ENCODE measurements at regions not wholly inside any gene's neighbourhood (a gene's known extent, or its start where the extent isn't known, plus 50 kb on each side); places are given as distances from the start of the nearest gene placed in this dataset.

- H3K4ac ChIP-seq (ENCODE audit: low read depth, low read length) = no peak overlapping the region
- no peaks in the 10 kb centered on the region for H3K27me3 Mint-ChIP-seq (ENCODE audit: low read depth)
- H3K9ac ChIP-seq (ENCODE audit: extremely low read depth, insufficient read length, low read length) = no peak overlapping the region
- no peak overlapping the region for H2BK120ac ChIP-seq (ENCODE audit: low read depth, low read length, poor library complexity, severe bottlenecking)
- no peak overlapping the region for H3K27ac Mint-ChIP-seq
- no peak for DNase-seq
- no peaks in the 10 kb centered on the region for H3K4me1 ChIP-seq (ENCODE audit: insufficient read depth, low read length)
- H4K8ac ChIP-seq (replicated peaks; ENCODE audit: insufficient read length, low read depth, low read length) = no peak overlapping the region
- no peaks in the 10 kb centered on the region for H3K36me3 Mint-ChIP-seq (ENCODE audit: insufficient read depth in 1 of 3, low read depth in 3 of 3)
- H3K4me2 ChIP-seq (ENCODE audit: insufficient read depth, insufficient read length, low read length) = no peak overlapping the region
- H2BK5ac ChIP-seq (ENCODE audit: insufficient read length, low read length) = no peak overlapping the region
- no peak for TF ChIP-seq CTCF (conservative IDR thresholded peaks at IDR 0.05)
- H3K9me3 Mint-ChIP-seq = peaks cover under 1 to 1% of the 10 kb centered on the region in 2 experiments; a peak in 2 of 5 replicates
- no peaks in the 10 kb centered on the region for H3K79me1 ChIP-seq (ENCODE audit: insufficient read depth, low read depth, low read length, poor library complexity, severe bottlenecking)
- no peaks in the 10 kb centered on the region for H3K23me2 ChIP-seq (ENCODE audit: insufficient read length, low read depth, low read length, poor library complexity, severe bottlenecking)
- H4K5ac ChIP-seq (ENCODE audit: insufficient read length, low read depth, low read length) = no peak overlapping the region
- no peak overlapping the region for H4K91ac ChIP-seq (ENCODE audit: insufficient read length, low read depth, low read length)
- H3K23ac ChIP-seq (ENCODE audit: insufficient read length, low read depth, low read length) = no peak overlapping the region
- no peak overlapping the region for H2AK5ac ChIP-seq (ENCODE audit: insufficient read length, low read length)
- H3T11ph ChIP-seq (ENCODE audit: low read length) = no peak overlapping the region
- no peak overlapping the region for H3K18ac ChIP-seq (ENCODE audit: insufficient read length, low read depth, low read length)
- H4K20me1 ChIP-seq (ENCODE audit: control insufficient read depth, insufficient read depth, insufficient read length) = no peaks in the 10 kb centered on the region
- no CpG with 5 or more reads among the region's 3 CpGs for WGBS (ENCODE audit: extremely low coverage, insufficient read length, low lambda C conversion rate)
- H3K14ac ChIP-seq (ENCODE audit: insufficient read depth, low read length) = no peak overlapping the region
- H2BK15ac ChIP-seq (ENCODE audit: low read depth, low read length) = no peak overlapping the region
- H3K27ac ChIP-seq (ENCODE audit: insufficient read length, low read depth, low read length) = no peak overlapping the region
- no peak overlapping the region for H3K4me3 Mint-ChIP-seq
- H2BK20ac ChIP-seq (ENCODE audit: low read depth, low read length, poor library complexity, severe bottlenecking) = no peak overlapping the region
- H3K4me1 Mint-ChIP-seq = peaks cover 2 to 3% of the 10 kb centered on the region in 2 experiments; a peak in 2 of 4 replicates
- no peaks in the 10 kb centered on the region for H3K27me3 ChIP-seq (ENCODE audit: insufficient read depth, low read length)
- H3K9me3 ChIP-seq (ENCODE audit: control insufficient read depth, low read depth, low read length) = no peaks in the 10 kb centered on the region
- no peak overlapping the region for H2AFZ ChIP-seq (ENCODE audit: low read length)
- no peaks in the 10 kb centered on the region for H3K79me2 ChIP-seq (ENCODE audit: insufficient read depth, low read length)
- H3K56ac ChIP-seq (ENCODE audit: insufficient read length, low read depth, low read length) = no peak overlapping the region
- no peak overlapping the region for H2BK12ac ChIP-seq (ENCODE audit: insufficient read length, low read depth, low read length)
Measured at GRCh38 chr4:152236519-152237056, 299.3 kb downstream of the FBXW7 start.
